Activated CD8-positive, alpha-beta memory T cell treated with anti-CD3 and anti-CD28 coated beads, Interleukin-2, amount 10 ng/mL, durations not matched to agents 7 days and 5 days (primary cell): ENCODE measurements at regions not wholly inside any gene's neighbourhood (a gene's known extent, or its start where the extent isn't known, plus 50 kb on each side); places are given as distances from the start of the nearest gene placed in this dataset.
"Not testable (repeated sequence)": the region's sequence is repeated elsewhere in the genome, so short reads cannot be mapped to it uniquely, and the experiment has no call there.

Experiments used
- ATAC-seq: fragments of 150-1000 bp; cut with Tn5 transposase; one replicate; pipeline ENCODE4 v1.10.0; 2021; ENCODE audit warnings: moderate library complexity
- CTCF ChIA-PET: fragments of 350-600 bp; sonication (Branson Sonifier 250); formaldehyde crosslinking; loops from one replicate; lab custom pipeline; 2021; ENCODE audit warnings: antibody characterized with exemption; lab: Charles Lee
- DNase-seq: peaks from one replicate; pipeline ENCODE4 v3.0.0-alpha.2; 2020
- H3K27ac Mint-ChIP-seq: one replicate; pipeline ENCODE4 v1.8.0; 2021; ENCODE audit warnings: mild to moderate bottlenecking, mixed read lengths
- H3K27me3 Mint-ChIP-seq: one replicate; pipeline ENCODE4 v1.8.0; 2021; ENCODE audit warnings: mixed read lengths
- H3K36me3 Mint-ChIP-seq: one replicate; pipeline ENCODE4 v1.8.0; 2021; ENCODE audit warnings: mild to moderate bottlenecking, mixed read lengths
- H3K4me1 Mint-ChIP-seq: one replicate; pipeline ENCODE4 v1.8.0; 2021; ENCODE audit warnings: mixed read lengths
- H3K4me3 Mint-ChIP-seq: one replicate; pipeline ENCODE4 v1.8.0; 2021; ENCODE audit warnings: mild to moderate bottlenecking, moderate library complexity, mixed read lengths
- H3K9me3 Mint-ChIP-seq: one replicate; pipeline ENCODE4 v1.8.0; 2022; ENCODE audit warnings: low read depth, mixed read lengths

DNA sequence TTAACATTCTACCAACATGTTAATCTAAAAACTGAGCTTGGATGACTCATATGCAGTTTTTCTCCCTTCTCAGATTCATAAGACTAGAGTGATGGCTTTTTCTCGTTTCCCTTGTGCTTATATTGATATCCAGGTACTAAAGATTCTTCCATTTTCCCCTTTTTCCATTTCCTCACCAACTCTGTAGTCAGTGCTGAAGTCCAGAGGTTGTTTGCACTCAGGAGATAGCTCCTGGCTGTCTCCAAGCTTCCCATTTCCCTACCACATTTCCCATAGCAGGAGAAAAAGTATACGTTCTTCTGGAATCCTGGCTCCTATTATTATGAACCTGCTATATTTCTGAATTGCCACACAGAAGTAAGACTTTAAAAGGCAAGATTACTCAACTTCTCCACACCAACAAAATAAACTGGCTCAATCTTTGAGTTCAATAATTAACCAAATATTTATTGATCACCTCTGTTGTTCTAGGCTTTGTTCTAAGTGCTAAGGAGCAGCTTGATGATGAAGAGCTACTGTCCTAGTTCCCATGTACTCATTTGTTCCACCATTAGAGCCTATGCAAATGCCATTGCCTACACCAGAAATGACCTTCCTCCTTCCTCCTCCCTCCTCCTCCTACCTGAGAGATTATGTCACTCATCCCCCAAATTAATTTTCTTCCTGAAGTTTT is 454.4 kb upstream of the RPS6KA3 start:
- Mint-ChIP-seq H3K27me3 (no peaks in the 10 kb centered on the region), H3K4me3 (no peak overlapping the region), H3K27ac (no peak overlapping the region), H3K36me3 (no peaks in the 10 kb centered on the region), H3K9me3 (no peaks in the 10 kb centered on the region), H3K4me1 (no peaks in the 10 kb centered on the region)
- ATAC-seq: no peak
- no peak for DNase-seq
- CTCF ChIA-PET: no interaction called here

DNA sequence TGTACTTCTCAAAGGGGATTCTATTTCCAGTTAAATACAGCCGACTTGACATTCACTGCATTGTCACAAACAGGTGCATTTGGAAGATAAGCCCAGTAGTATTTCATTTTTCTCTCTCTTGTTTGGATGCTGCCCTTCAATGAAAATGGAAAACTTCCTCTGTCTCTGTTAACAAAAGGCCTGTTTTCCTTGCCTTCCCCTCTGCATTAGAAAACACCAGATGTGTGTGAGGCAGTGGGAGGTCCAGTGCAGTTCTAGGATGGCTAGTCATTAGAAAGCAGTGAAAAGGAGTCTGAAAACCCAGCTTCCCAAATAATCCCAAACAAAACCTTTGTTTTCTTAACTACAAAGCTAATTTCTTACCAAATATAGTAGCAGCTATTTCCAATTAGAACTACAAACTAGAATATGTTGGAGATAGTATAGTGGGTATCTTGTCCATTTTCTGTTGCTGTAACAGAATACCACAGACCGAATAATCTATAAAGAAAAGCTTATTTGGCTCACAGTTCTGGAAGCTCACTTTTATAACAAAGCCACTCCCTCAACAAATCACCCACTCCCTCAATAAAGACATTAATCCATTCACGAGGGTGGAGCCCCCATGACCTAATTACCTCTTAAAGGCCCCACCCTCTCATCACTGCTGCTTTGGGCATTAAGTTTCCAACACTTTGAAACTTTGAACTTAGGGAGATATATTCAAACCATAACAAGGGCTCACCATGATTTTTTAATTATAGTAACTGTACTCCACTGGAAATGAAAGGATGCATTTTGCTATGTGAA is 452.1 kb upstream of the RPS6KA3 start:
- no peaks in the 10 kb centered on the region for H3K4me1 Mint-ChIP-seq
- H3K36me3 Mint-ChIP-seq: no peaks in the 10 kb centered on the region
- no peak overlapping the region for H3K27ac Mint-ChIP-seq
- H3K27me3 Mint-ChIP-seq: no peaks in the 10 kb centered on the region
- ATAC-seq (no peak), DNase-seq (no peak)
- CTCF ChIA-PET: no interaction called here
- H3K9me3 Mint-ChIP-seq: no peaks in the 10 kb centered on the region
- H3K4me3 Mint-ChIP-seq: no peak overlapping the region

DNA sequence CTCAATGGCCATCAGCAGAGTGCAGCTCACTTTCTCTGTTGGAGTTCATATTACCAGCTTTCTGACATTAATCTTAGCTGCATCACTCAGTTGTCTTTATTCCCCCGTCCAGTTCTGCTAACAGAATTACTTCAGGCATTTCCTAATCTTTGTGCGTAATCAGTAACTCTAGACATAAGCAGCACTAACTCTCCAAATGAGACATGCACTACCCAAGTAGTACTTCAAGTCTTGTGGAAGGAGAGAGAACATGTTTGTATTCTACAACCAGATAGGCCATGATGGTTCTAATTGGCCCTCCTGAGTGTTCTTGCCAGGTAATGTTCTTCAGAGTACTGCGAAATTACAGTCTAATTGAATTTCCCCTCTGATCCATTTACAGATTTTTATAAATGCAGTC is 448.5 kb upstream of the RPS6KA3 start:
- H3K4me3 Mint-ChIP-seq: no peak overlapping the region
- no peaks in the 10 kb centered on the region for H3K36me3 Mint-ChIP-seq
- no peak overlapping the region for H3K27ac Mint-ChIP-seq
- no peaks in the 10 kb centered on the region for H3K4me1 Mint-ChIP-seq
- ATAC-seq (no peak), DNase-seq (no peak)
- CTCF ChIA-PET: no interaction called here
- H3K27me3 Mint-ChIP-seq: no peaks in the 10 kb centered on the region
- H3K9me3 Mint-ChIP-seq: no peaks in the 10 kb centered on the region

DNA sequence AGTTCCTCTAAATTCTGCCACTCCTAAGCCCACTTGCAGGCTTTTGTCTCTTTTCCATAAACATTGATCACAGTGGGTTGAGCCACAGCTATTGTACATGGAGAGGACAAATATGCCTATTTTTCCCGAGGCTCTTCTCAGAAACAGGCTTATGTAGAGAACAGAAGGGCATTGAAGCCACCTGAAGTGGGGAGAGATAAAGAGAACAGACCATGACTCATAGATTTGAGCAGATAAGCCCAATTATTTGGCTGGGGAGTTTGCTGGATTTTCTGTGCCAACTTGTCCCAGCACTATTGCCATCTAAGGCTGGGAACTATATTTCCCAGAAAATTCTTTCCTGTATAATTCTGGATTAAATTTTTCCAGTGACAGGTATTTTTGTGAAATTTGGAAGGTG is 446.1 kb upstream of the RPS6KA3 start:
- H3K36me3 Mint-ChIP-seq: no peaks in the 10 kb centered on the region
- CTCF ChIA-PET: no interaction called here
- no peak overlapping the region for H3K27ac Mint-ChIP-seq
- no peaks in the 10 kb centered on the region for H3K4me1 Mint-ChIP-seq
- no peaks in the 10 kb centered on the region for H3K9me3 Mint-ChIP-seq
- no peak overlapping the region for H3K4me3 Mint-ChIP-seq
- DNase-seq: no peak
- ATAC-seq: no peak
- H3K27me3 Mint-ChIP-seq: no peaks in the 10 kb centered on the region

DNA sequence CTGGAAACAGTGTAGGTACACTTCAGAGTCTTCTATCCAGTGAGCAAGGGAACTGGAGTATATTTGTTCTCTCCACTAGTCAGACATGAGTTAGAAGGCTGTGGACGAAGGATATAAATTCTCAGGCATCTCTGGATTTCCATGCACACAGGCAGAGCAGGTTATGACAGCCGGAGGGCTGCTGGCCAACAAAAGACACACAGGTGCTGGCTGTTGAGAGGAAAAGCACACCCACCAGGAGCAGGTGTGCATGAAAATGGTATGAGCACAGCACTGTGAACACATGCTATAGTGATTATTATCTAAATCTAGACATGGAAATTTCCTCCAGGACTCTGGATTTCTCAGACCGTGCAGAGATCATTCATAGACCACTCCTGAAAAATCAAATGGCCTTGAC is 444.7 kb upstream of the RPS6KA3 start:
- no peaks in the 10 kb centered on the region for H3K27me3 Mint-ChIP-seq

DNA sequence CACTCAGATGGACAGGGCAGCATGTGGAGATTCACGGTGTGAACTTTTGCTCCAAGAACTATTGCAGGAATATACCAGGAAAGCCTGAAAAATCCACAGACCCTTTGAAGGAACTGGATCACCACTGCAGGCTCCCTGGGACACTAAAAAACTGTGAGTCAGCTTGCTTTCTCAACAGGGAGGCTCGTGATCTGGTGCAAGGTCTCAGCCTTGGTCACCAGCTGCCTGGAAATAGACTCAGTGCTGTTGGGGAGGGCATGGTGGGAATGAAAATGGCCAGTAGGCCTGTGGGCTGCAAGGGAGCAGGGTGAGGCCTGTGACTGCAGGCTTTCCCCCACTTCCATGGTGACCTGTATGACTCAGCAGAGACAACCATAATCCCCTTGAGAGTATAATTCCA is 426.4 kb upstream of the RPS6KA3 start:
- H3K36me3 Mint-ChIP-seq: no peaks in the 10 kb centered on the region
- CTCF ChIA-PET: no interaction called here
- H3K4me3 Mint-ChIP-seq: no peak overlapping the region

More for the DNA sequence above, 444.7 kb upstream of the RPS6KA3 start:
- Mint-ChIP-seq H3K4me1 (no peaks in the 10 kb centered on the region), H3K27ac (no peak overlapping the region), H3K36me3 (no peaks in the 10 kb centered on the region), H3K4me3 (no peak overlapping the region), H3K9me3 (no peaks in the 10 kb centered on the region)
- no peak for DNase-seq
- CTCF ChIA-PET: no interaction called here
- ATAC-seq: no peak

DNA sequence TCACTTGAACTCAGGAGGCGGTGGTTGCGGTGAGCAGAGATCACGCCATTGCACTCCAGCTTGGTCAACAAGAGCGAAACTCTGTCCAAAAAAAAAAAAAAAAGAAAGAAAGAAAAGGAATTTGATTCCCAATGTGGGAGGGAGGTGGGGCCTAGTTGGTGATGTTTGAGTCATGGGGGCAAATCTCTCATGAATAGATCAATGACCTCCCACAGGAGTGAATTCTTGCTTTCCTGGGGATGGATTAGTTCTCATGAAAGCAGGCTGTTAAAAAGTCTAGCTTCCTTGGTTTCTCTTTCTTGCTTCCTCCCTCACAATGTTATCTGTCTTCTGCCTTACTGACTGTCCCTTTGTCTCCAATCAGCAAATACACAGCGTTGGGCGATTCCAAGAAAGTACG is 419.5 kb upstream of the RPS6KA3 start:
- DNase-seq (no peak), ATAC-seq (no peak)
- Mint-ChIP-seq H3K27me3 (no peaks in the 10 kb centered on the region), H3K9me3 (no peaks in the 10 kb centered on the region), H3K27ac (no peak overlapping the region), H3K4me1 (no peaks in the 10 kb centered on the region), H3K36me3 (no peaks in the 10 kb centered on the region), H3K4me3 (no peak overlapping the region)
- CTCF ChIA-PET: no interaction called here

More for the DNA sequence above, 426.4 kb upstream of the RPS6KA3 start:
- Mint-ChIP-seq H3K9me3 (no peaks in the 10 kb centered on the region), H3K4me1 (no peaks in the 10 kb centered on the region), H3K27ac (no peak overlapping the region), H3K27me3 (no peaks in the 10 kb centered on the region)
- DNase-seq (no peak), ATAC-seq (no peak)

DNA sequence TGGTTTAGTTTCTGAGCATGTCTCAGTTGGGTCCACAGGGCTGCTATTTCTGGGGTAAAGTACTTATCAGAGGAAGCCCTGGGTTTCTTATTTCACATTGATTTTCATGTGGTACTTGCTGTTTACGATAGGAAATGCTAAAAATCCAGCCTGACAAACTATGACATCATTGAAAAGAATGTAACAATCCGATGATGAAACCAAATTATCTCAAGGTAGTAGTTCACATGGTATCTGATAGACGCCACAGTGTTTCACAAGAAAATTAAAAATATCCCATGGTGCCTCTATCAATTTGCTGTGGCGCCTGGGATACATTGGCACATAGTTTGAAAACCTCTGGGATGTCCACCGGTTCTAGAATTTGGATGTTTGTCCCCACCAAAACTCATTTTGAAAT is 418.9 kb upstream of the RPS6KA3 start:
- DNase-seq (no peak), ATAC-seq (no peak)
- CTCF ChIA-PET: no interaction called here
- Mint-ChIP-seq H3K36me3 (no peaks in the 10 kb centered on the region), H3K27ac (no peak overlapping the region), H3K4me1 (no peaks in the 10 kb centered on the region), H3K9me3 (no peaks in the 10 kb centered on the region), H3K4me3 (no peak overlapping the region), H3K27me3 (no peaks in the 10 kb centered on the region)

DNA sequence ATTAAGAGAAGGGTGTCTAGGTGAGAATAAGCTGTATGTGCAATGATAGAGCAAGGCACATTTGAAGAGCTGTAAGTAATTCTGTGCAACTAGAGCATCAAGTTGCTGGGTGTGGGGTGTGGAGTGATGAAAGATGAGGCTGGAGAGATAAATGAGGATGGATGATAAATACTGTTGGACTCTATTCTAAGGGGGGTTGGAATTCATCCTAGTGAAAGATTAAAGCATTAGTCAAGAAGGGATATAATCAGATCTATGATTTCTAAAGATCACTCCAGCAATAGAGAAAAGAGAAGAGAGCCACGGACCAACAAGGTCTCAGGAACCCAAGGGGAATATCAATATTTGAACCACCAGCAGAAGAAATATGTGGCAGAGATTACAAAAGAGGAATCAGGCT is 415.0 kb upstream of the RPS6KA3 start:
- Mint-ChIP-seq H3K4me3 (no peak overlapping the region), H3K9me3 (no peaks in the 10 kb centered on the region), H3K27ac (no peak overlapping the region), H3K4me1 (no peaks in the 10 kb centered on the region), H3K36me3 (no peaks in the 10 kb centered on the region), H3K27me3 (no peaks in the 10 kb centered on the region)
- CTCF ChIA-PET: no interaction called here
- DNase-seq: no peak
- no peak for ATAC-seq

DNA sequence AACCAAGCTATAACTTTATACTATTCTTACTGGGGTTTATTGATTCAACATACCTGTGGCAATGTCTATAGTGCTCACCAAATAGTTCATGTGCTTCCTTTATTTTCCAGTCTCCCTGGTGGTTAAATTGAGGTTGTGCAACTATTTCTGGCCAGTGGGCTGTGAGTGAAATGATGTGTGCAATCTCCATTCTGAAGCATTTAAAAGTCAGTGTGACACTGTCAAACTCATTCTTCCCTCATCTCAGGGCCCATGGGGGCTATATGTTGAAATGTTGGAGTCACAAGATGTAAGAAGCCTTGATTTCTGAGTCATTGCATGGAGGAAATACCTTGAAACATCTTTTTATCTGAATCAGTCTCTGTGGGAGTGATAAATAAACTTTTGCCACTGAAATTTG is 414.3 kb upstream of the RPS6KA3 start:
- no peaks in the 10 kb centered on the region for H3K4me1 Mint-ChIP-seq
- no peak for ATAC-seq
- no peaks in the 10 kb centered on the region for H3K36me3 Mint-ChIP-seq
- no peaks in the 10 kb centered on the region for H3K27me3 Mint-ChIP-seq
- no peaks in the 10 kb centered on the region for H3K9me3 Mint-ChIP-seq
- no peak overlapping the region for H3K27ac Mint-ChIP-seq
- no peak overlapping the region for H3K4me3 Mint-ChIP-seq
- DNase-seq: no peak
- CTCF ChIA-PET: no interaction called here

DNA sequence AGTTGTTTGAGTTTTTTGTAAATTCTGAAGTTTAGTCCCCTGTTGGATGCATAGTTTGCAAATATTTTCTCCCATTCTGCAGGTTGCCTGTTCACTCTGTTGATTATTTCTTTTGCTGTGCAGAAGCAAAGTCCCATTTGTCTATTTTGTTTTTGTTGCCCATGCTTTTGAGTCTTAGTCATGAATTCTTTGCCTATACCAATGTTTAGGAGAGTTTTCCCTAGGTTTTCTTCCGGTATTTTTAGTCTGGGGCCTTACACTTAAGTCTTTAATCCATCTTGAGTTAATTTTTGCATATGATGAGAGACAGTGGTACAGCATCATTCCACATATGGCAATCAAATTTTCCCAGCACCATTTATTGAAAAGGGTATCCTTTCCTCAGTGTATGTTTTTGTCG is 405.8 kb upstream of the RPS6KA3 start:
- no peaks in the 10 kb centered on the region for H3K27me3 Mint-ChIP-seq
- H3K9me3 Mint-ChIP-seq: no peaks in the 10 kb centered on the region
- no peak for ATAC-seq
- H3K4me3 Mint-ChIP-seq: no peak overlapping the region
- CTCF ChIA-PET: no interaction called here
- no peak for DNase-seq
- H3K4me1 Mint-ChIP-seq: no peaks in the 10 kb centered on the region
- H3K36me3 Mint-ChIP-seq: no peaks in the 10 kb centered on the region
- H3K27ac Mint-ChIP-seq: no peak overlapping the region

DNA sequence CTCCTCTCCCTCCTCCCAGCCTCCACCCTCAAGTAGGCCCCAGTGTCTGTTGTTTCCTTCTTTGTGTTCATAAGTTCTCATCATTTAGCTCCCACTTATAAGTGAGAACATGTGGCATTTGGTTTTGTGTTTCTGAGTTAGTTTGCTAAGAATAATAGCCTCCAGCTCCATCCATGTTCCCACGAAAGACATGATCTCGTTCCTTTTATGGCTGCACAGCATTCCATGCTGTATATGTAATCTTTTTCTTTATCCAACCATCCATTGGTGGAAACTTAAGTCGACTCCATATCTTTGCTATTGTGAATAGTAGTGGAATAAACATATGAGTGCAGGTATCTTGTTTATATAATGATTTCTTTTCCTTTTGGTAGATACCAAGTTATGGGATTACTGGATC is 405.0 kb upstream of the RPS6KA3 start:
- H3K4me3 Mint-ChIP-seq, H3K27me3 Mint-ChIP-seq, H3K36me3 Mint-ChIP-seq, ATAC-seq, H3K9me3 Mint-ChIP-seq, DNase-seq, CTCF ChIA-PET, H3K27ac Mint-ChIP-seq, H3K4me1 Mint-ChIP-seq: not testable (repeated sequence)

DNA sequence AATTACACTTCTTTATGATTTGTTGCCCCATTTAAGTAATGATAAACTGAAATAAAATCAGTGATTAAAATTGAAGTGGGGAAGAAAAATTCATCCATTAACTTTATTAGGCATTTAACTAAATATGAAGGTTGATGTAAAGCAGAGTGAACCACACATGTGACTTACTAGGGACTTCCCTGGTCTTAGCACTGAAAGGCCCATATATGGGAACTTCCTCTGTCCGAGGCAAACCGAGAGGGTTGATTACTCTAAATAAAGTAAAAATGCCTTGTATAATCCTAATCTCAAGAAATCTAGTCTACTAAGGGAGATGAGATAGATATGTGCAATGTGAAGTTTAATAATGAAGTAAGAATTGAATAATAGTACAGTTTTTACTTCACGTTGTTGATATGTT is 403.9 kb upstream of the RPS6KA3 start:
- no peaks in the 10 kb centered on the region for H3K9me3 Mint-ChIP-seq
- H3K27ac Mint-ChIP-seq: no peak overlapping the region
- ATAC-seq (no peak), DNase-seq (no peak)
- no peaks in the 10 kb centered on the region for H3K4me1 Mint-ChIP-seq
- H3K4me3 Mint-ChIP-seq: no peak overlapping the region
- H3K27me3 Mint-ChIP-seq: no peaks in the 10 kb centered on the region
- no peaks in the 10 kb centered on the region for H3K36me3 Mint-ChIP-seq
- CTCF ChIA-PET: no interaction called here

DNA sequence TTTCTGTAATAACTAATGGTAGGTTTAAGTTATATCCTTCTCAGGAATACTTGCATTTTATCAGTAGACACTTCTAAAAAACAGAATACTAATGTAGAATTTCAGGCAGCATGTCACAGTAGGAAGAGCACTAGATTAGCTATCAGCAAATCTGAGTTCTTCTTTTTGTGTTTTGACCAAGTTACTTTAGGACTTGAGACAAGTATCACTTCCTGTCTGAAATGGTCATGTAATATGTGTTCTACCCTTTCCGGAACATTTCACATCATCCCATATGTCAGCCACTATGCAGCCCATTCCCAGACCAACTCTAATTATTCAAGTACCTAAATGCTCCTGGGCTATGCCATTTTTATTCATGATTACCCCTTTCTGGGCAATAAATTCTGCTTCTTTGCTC is 401.8 kb upstream of the RPS6KA3 start:
- CTCF ChIA-PET: no interaction called here
- H3K4me1 Mint-ChIP-seq: no peaks in the 10 kb centered on the region
- H3K27me3 Mint-ChIP-seq: no peaks in the 10 kb centered on the region
- no peak for ATAC-seq
- DNase-seq: no peak
- no peak overlapping the region for H3K27ac Mint-ChIP-seq
- no peak overlapping the region for H3K4me3 Mint-ChIP-seq
- H3K9me3 Mint-ChIP-seq: no peaks in the 10 kb centered on the region
- H3K36me3 Mint-ChIP-seq: no peaks in the 10 kb centered on the region
